SHP77 (cell line): ENCODE measurements at regions not wholly inside any gene's neighbourhood (a gene's known extent, or its start where the extent isn't known, plus 50 kb on each side); places are given as distances from the start of the nearest gene placed in this dataset.
A peak's percentile ranks its signal among the peaks of the same experiment; 100 is the strongest.

ENCODE experiments used
- DNase-seq, 2 experiments: peaks; one replicate each; lab custom pipeline; 2025; lab: John Stamatoyannopoulos, UW

DNA sequence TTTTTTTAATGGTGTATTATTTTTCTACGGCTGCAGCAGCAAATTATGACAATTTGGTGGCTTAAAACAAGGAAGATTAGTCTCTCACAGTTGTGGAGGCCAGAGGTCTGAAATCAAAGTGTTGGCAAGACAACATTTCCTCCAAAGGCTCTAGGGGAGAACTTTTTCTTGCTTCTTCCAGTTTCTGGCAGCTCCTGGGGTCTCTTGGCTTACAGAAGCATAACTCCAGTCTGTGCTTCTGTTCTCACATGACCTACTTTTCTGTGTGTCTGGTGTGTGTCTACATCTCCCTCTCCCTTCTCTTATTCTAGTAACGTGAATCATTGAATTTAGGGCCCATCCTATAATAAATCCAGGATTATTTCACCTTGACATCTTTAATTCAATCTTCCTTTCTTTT lies 551.9 kb upstream of the LUZP2 start:
- no peak for DNase-seq

DNA sequence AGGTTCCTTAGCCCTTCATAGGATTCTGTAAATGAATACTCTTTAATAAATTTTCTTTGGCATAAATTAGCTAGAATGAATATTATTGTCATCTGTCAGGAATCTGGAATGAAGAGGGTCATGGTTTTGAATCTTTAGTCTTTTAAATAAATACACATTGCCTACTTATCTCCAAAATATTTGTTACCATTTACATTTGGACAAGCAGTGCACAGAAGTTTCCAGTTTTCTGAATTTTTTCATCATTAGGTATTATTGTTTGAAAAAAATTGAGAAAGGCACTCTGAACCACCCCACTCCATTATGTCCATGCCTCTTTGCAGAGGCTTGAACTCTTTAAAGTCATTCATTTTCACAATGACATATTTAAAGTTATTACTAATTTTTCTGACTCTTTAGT lies 549.0 kb upstream of the LUZP2 start:
- no peak for DNase-seq

DNA sequence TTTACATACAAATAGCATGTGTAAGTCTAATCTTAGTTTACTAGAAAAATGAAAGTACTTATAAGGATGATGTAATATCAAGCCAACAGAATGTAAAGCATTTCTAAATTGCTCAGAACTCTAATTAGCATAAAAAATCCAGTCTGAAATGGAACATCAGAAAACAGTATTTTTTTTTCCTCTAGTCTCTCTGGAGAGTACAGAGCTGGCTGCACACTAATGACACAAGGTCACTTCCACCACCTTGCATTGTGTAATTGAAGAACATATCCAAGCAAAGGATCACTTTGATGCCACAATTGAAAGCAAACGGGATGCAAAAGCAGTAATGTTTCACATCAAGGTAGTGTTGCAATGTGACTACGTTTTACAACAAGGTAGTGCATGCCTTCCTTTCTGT lies 548.0 kb upstream of the LUZP2 start:
- no peak for DNase-seq

GRCh38 chr11:23953951-23954710 lies 542.7 kb upstream of the LUZP2 start:
- DNase-seq: no peak

- no peak for DNase-seq
Observed at GRCh38 chr11:23954730-23955129, 542.1 kb upstream of the LUZP2 start.

DNA sequence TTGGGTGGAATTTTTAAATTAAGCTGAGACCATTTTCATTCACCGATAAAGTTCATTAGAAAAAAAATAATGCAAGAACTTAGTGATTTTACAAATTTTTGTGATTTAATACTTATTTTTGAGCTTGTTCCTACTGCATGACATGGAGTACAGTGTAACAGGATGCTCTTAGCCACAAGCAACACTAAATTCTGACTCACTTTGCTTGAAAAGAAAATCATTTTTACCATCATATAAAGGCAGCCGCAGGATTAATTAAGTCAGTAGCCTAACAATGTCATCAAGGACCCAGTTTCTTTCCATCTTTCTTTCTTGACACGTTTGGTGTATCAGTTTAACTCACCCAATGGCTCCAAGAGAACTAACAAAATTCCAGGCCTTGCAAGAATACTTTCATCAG lies 540.3 kb upstream of the LUZP2 start:
- no peak for DNase-seq

DNA sequence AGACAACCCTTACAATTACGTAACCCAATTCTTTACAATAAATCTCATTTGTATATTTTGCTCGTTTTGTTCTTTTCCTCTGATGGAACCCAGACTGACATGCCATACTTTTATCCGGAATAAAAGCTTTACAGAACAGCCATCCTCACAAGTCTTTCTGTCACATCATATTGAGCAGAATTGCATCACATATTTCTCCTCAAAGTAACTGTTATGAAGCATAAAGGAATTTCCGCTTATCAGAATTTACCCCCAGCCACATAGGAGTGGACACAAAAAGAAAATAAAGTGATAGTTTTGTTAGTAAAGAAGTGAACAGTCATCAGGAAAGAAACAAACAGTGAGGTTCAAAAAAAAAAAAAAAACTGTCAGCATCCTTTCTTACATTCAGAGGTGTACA lies 539.5 kb upstream of the LUZP2 start:
- no peak for DNase-seq

DNA sequence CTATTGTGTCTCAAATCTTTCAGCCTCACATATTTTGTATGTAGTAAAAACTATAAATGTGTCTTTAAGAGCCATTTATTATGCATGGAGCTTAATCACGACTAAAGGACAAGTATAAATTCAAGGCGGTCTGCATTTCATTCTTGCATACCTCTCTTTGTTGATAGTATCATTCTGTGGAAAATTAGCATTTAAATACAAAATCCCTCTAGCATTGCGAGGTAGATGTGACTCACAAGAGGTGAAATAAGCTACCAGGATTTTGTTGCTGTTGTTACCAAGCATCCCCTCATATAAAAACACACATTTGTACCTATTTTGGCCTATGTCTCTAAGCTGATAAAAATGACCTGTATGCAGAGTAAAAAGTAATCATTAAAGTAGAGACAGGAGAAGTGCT lies 537.4 kb upstream of the LUZP2 start:
- no peak for DNase-seq

GRCh38 chr11:23961503-23962338 lies 535.1 kb upstream of the LUZP2 start:
- DNase-seq: no peak

DNA sequence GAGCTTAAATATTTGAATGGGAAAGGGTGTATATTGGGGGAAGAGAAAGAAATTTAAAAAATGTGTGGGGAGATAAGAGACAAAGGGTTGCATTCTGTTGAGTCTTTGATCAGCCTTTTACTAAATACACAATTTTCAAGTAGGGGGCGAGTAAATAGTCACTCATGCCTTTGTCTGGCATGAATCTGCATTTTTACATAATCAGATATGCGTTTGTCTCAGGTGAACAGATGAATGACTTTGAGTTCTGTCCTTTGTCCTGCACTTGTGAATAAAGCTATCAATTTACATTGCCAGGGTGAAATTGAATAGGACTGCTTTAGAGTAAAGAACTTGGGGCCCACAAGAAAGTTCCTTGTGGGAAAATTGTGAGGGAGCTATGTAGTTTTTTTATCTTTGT lies 523.6 kb upstream of the LUZP2 start:
- DNase-seq: no peak

DNA sequence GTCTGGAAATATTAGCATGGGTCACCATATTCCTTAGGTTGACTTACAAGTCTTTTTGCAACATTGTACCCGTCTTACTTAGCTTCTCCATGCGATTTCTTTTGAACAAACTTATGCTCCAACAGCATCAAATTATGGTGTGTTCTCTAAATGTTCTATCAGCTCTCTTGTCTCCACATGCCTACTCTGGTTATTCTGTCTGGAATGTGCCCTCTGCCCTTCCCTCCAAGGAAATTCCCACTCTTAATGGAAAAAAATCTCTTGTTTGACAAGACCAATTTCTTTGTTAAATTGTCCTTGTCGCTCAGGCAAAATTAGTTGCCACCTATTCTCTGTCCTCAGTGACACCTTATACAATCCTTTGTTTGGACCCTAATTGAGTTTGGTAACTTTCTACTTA lies 522.8 kb upstream of the LUZP2 start:
- DNase-seq: no peak

GRCh38 chr11:23974601-23975000 lies 522.3 kb upstream of the LUZP2 start:
- no peak for DNase-seq

DNA sequence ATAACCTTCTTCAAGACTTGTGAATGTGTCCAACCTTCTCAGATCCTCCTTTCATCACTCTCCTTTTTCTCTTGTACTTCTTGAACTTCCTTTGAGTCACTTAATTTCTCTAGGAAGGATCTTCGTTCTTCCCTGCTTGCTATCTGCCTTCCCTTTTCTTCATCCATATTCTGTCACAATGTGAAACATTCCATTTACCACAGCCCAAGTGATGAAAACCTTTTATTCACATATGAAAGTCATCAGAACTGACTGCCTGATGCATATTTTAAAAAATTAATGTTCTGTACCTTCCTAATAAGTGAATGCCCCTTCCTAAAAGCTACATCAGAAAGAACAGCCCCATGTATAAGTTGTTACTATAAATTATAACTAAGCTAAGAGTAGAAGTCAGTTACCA lies 520.4 kb upstream of the LUZP2 start:
- DNase-seq: no peak

DNA sequence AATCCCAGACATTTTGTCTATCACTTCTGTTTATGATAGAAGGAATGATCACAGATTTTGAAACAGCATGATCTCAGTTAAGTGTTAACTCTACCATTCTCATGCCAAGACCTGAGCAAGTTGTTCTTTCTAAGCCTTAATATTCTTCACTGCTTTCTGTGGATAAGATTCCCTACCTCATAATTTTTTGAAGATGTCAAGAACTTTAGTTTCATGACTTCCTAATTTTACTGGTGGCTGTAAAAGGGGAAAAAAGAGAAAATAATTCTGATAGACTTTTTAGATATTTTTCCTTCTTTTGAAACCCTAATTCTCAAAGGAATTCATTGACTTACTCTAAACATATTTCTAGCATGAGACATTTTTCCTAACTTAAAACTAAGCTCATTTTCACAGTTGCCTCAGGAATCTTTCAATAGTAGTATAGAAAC lies 520.0 kb upstream of the LUZP2 start:
- no peak for DNase-seq

GRCh38 chr11:23988381-23989006 lies 508.4 kb upstream of the LUZP2 start:
- no peak for DNase-seq

DNA sequence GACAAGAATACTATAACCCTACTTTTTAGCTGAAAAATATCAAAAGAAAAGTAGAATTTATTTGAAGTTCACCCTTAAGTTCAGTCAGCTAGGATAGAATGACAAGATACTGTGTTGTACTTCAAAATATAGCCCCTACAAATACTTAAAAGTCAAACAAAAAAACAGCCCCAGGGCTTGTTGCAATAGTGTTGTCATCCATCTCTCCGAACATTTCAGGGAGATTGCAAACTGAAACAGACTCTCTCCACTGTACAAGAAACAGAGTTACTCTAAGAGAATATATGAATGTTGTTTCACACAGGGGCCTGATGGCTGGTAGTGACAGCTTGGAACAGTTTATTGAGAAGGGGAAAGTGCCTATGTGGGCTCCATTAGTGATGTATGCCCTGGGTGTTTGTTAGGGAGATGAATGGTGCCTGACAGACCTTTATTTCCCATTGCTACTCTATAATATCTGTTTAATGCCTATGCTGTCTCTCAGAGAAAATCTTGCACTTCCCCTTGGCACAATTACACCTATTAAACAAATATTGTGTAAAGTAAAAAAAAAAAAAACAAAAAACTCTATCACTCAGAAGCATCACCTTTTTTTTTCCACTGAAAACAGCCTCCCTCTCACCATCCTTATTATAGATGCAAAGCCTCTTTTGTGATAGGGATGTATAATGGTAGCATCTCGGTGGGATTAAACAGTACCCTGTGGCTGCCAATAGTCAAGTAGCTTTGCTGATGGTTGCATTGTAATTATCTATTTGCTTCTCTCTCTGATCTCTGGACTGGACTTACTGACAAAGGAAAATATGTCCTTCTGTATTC lies 506.3 kb upstream of the LUZP2 start:
- no peak for DNase-seq

- peak; percentile 2 to 25 for DNase-seq
Observed at GRCh38 chr11:23991165-23991539, 505.7 kb upstream of the LUZP2 start.

GRCh38 chr11:23995891-23996290 lies 501.0 kb upstream of the LUZP2 start:
- DNase-seq: no peak

GRCh38 chr11:23997356-23997755 lies 499.5 kb upstream of the LUZP2 start:
- no peak for DNase-seq

DNA sequence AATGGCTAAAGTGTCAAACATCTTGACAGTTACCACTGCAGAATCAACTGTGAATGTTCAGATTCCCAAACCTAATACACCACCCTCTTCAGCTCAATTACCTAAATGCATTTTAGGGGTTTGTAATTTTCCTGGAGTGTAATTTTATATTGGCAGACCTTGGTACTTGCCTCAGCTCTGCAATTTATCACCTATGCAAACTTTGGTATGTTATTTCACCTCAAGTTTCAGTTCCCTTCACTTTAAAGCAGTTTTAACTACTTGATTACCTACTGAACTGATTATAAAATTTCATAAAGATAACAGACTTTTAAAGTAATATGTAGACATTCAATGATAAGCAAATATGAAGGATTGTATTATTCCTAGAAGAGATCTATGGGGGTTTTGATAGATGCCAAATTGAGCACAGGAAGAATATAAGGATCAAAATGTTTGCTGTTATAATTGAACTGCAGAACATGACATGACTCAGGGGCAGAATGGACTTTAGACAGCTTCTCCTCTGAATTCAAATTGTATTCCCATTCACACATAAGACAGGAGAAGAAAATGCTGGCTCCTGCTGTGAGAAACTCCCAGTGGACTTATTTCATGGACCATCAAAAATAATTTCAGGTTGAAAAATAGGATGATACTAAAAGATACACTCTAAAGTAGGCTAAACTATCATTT lies 491.5 kb upstream of the LUZP2 start:
- no peak for DNase-seq

GRCh38 chr11:24043842-24044241 lies 453.0 kb upstream of the LUZP2 start:
- no peak for DNase-seq

- no peak for DNase-seq
Observed at GRCh38 chr11:24046731-24047130, 450.1 kb upstream of the LUZP2 start.
